ENCODE measurements at regions not wholly inside any gene's neighbourhood (a gene's known extent, or its start where the extent isn't known, plus 50 kb on each side); places are given as distances from the start of the nearest gene placed in this dataset.

DNA sequence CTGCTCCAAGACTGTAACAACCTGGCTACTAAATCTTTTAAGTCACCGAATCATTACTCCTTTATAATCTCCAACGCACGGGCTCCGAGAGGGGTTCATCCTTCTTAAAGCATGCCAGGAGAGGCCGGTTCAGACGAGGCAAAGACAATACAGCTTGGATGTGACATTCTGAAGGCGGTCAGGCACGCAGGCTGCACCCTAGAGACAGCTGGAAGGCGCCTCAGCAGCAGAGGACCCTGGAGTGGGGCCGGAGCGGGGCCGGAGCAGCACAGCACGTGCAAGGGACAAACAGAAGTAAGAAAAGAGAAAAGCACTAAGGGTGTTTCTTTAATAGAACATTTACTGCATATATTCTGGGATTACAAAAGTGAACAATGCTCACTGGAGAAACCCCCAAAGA, 97.8 kb upstream of the PPP2R2D start:
- Histone ChIP-seq H3K4me3 (ENCODE audit: low read depth, low read length) (no peak overlapping the region), H3K36me3 (ENCODE audit: control insufficient read depth, insufficient read depth, low read length) (no peaks in the 10 kb centered on the region), H3K27me3 (ENCODE audit: control insufficient read depth, insufficient read depth, low read length) (no peaks in the 10 kb centered on the region)
- POLR2A ChIA-PET: no interaction called here
- CTCF ChIA-PET: no interaction called here
- TF ChIP-seq, protein P1, sequence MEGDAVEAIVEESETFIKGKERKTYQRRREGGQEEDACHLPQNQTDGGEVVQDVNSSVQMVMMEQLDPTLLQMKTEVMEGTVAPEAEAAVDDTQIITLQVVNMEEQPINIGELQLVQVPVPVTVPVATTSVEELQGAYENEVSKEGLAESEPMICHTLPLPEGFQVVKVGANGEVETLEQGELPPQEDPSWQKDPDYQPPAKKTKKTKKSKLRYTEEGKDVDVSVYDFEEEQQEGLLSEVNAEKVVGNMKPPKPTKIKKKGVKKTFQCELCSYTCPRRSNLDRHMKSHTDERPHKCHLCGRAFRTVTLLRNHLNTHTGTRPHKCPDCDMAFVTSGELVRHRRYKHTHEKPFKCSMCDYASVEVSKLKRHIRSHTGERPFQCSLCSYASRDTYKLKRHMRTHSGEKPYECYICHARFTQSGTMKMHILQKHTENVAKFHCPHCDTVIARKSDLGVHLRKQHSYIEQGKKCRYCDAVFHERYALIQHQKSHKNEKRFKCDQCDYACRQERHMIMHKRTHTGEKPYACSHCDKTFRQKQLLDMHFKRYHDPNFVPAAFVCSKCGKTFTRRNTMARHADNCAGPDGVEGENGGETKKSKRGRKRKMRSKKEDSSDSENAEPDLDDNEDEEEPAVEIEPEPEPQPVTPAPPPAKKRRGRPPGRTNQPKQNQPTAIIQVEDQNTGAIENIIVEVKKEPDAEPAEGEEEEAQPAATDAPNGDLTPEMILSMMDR (IDR thresholded peaks at IDR 0.05; ENCODE audit: insufficient read depth, low read depth, low read length): no peak
- no peak for DNase-seq (ENCODE audit: low read depth)

DNA sequence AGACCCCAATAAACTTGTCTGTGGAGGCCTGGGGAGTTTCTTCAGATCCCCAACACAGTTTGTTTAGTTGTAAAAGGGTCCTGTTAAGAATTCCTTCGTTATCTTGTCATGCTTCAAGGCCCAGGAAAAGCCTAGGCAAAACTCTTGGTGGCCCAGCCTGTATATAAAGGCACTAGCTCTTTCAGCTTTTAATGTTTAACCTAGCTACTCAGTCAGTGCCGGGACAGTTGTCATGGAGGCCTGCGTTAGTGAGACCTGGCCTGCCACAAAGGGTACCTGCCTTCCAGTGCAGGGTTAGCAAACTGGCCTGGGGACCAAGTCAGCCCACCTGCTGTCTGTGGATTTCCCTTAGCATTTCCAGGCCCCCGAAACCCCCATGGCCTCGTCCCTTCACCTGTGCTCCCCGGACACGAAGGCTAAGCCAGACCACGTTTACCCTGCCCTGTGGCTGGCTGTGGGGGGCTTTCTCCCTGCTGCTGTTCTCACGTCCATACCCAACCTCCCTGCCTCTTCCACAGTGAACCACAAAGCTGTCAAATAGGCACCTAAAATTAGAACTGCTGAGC, 96.9 kb upstream of the PPP2R2D start:
- DNase-seq (ENCODE audit: low read depth): no peak
- H3K36me3 ChIP-seq (ENCODE audit: control insufficient read depth, insufficient read depth, low read length): no peaks in the 10 kb centered on the region
- H3K27me3 ChIP-seq (ENCODE audit: control insufficient read depth, insufficient read depth, low read length): no peaks in the 10 kb centered on the region
- ChIA-PET POLR2A (no interaction called here), CTCF (no interaction called here)
- no peak overlapping the region for H3K4me3 ChIP-seq (ENCODE audit: low read depth, low read length)
- TF ChIP-seq, protein P1 (IDR thresholded peaks at IDR 0.05; ENCODE audit: insufficient read depth, low read depth, low read length): no peak

DNA sequence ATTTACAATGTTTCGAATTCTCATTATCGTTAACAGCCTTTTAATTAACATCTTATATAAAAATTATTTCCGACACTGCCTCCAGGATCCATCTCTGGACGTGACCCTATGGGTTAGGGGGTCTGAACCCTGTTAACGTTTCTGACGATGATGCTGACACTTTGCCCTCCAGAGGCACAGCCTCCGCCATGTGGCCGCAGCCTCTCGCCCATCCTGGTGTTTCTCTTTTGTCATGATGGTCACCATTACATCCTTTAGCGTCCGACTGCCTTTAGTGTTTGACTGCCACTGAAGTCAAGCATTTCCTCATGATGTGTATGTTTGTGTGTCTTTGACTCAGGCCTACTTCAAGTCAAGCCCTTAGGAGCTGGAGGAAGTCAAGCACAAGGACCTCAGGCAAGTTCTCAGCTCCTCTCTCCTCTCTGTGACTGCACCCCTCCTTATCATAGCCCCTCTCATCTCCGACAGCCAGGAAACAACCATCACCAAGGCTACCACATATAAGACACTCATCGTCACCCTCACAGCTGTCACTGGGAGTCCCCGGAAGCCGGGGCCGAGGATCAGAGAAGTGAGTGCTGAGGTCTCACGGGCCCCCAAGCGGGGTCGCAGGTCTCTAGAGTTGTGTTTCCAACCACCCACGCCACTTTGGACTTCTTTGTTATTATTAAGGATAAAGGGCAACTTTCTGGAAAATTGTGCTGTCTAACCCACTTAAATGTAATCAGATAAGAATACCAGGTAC, 96.1 kb upstream of the PPP2R2D start:
- ChIA-PET POLR2A (no interaction called here), CTCF (interaction anchor here (0.5 kb wide), 1 partner anchor 16 kb away, joined by 3 read pairs; no protein-coding TSS in a partner anchor)
- Histone ChIP-seq H3K27me3 (ENCODE audit: control insufficient read depth, insufficient read depth, low read length) (no peaks in the 10 kb centered on the region), H3K4me3 (ENCODE audit: low read depth, low read length) (no peak overlapping the region), H3K36me3 (ENCODE audit: control insufficient read depth, insufficient read depth, low read length) (no peaks in the 10 kb centered on the region)
- TF ChIP-seq, protein P1 (IDR thresholded peaks at IDR 0.05; ENCODE audit: insufficient read depth, low read depth, low read length): no peak
- DNase-seq (ENCODE audit: low read depth): no peak

DNA sequence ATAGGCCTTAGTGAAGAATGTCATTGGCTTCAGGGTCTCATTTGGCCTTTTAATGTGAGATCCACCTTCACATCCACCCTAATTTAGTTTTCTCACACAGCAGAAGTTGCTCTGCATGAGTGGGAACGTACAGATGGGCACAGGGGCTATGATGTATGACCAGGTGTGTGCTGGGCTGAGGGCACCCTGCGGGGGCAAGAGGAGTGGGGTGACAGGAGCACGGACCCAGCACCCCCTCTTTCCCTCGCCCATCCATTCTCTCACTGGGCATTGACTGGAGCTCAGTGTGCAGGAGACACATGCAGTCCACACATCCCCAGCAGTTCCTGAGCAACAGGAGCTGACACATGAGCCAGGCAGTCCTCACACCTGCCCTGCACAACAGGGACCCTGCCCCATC, 95.1 kb upstream of the PPP2R2D start:
- TF ChIP-seq, protein P1 (IDR thresholded peaks at IDR 0.05; ENCODE audit: insufficient read depth, low read depth, low read length): no peak
- CTCF ChIA-PET: no interaction called here

DNA sequence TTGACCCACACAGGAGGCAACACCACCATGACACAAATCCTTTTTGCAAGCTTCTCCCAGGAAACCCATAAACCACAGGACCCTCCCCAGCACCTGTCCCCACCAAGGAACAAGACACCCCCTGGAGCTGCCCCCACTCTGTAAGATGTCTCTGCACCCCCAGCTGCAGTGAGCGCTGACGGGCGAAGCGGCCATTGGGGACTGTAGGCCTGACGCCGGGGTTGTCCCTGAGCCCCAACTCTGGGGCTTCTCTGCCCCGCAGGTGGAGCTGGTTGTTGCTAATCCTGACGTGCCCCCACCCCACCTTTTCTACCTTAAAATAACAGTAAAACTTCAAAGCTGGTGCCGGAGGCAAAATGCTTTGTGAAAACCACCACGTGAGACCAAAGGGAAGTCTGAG, 94.7 kb upstream of the PPP2R2D start:
- Histone ChIP-seq H3K36me3 (ENCODE audit: control insufficient read depth, insufficient read depth, low read length) (no peaks in the 10 kb centered on the region), H3K4me3 (ENCODE audit: low read depth, low read length) (no peak overlapping the region), H3K27me3 (ENCODE audit: control insufficient read depth, insufficient read depth, low read length) (no peaks in the 10 kb centered on the region)
- TF ChIP-seq, protein P1 (IDR thresholded peaks at IDR 0.05; ENCODE audit: insufficient read depth, low read depth, low read length): no peak
- CTCF ChIA-PET: no interaction called here
- DNase-seq (ENCODE audit: low read depth): no peak
- POLR2A ChIA-PET: no interaction called here

More for the DNA sequence above, 95.1 kb upstream of the PPP2R2D start:
- DNase-seq (ENCODE audit: low read depth): no peak
- no peaks in the 10 kb centered on the region for H3K27me3 ChIP-seq (ENCODE audit: control insufficient read depth, insufficient read depth, low read length)
- POLR2A ChIA-PET: no interaction called here
- H3K36me3 ChIP-seq (ENCODE audit: control insufficient read depth, insufficient read depth, low read length): no peaks in the 10 kb centered on the region
- no peak overlapping the region for H3K4me3 ChIP-seq (ENCODE audit: low read depth, low read length)
